Osteocyte (in vitro differentiated cells): ENCODE measurements at regions not wholly inside any gene's neighbourhood (a gene's known extent, or its start where the extent isn't known, plus 50 kb on each side); places are given as distances from the start of the nearest gene placed in this dataset.

ENCODE experiments used
- DNase-seq: peaks from one replicate; pipeline ENCODE4 v3.0.0; 2021; ENCODE audit warnings: mixed read lengths; ENCODE audit not compliant: unreplicated experiment; ENCODE audit errors: extremely low spot score
- H3K27ac Mint-ChIP-seq: one replicate; pipeline ENCODE4 v1.8.0; 2021; ENCODE audit warnings: mild to moderate bottlenecking, mixed read lengths; ENCODE audit not compliant: unreplicated experiment
- H3K27me3 Mint-ChIP-seq: one replicate; pipeline ENCODE4 v1.8.0; 2021; ENCODE audit warnings: mixed read lengths; ENCODE audit not compliant: unreplicated experiment
- H3K36me3 Mint-ChIP-seq: one replicate; pipeline ENCODE4 v1.8.0; 2021; ENCODE audit warnings: mixed read lengths; ENCODE audit not compliant: unreplicated experiment
- H3K4me1 Mint-ChIP-seq: one replicate; pipeline ENCODE4 v1.8.0; 2021; ENCODE audit warnings: mixed read lengths; ENCODE audit not compliant: unreplicated experiment
- H3K4me3 Mint-ChIP-seq: one replicate; pipeline ENCODE4 v1.8.0; 2021; ENCODE audit warnings: mild to moderate bottlenecking, moderate library complexity, mixed read lengths; ENCODE audit not compliant: unreplicated experiment
- H3K9me3 Mint-ChIP-seq: one replicate; pipeline ENCODE4 v1.8.0; 2021; ENCODE audit warnings: mixed read lengths; ENCODE audit not compliant: unreplicated experiment
- TF ChIP-seq, protein P1 (sequence below): fragments of 200-600 bp; sonication (generic); IDR thresholded peaks from 2 replicates; pipeline ENCODE4 v1.5.0; 2021; ENCODE audit warnings: antibody characterized with exemption, mild to moderate bottlenecking, moderate library complexity

DNA sequence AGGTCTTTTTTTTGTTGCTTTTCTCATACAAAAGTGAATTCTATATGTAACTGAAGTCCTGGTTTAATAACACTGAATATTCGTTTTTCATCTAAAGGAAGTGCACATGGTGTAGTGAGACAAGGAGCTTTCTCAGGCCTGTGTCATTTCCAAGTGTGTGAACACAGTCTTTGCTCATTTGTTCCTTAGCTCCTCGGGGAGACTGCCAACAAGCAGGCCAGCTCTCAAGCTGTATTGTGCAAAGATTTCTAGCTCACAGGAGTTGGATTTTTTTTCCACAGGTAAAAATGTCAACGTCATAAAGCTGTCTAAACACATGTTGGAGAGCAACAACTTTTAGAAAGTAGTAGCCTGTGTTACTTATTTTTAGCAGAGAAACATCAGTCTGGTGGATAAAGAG lies 87.8 kb upstream of the S1PR1 start:
- DNase-seq: no peak
- TF ChIP-seq, protein P1, sequence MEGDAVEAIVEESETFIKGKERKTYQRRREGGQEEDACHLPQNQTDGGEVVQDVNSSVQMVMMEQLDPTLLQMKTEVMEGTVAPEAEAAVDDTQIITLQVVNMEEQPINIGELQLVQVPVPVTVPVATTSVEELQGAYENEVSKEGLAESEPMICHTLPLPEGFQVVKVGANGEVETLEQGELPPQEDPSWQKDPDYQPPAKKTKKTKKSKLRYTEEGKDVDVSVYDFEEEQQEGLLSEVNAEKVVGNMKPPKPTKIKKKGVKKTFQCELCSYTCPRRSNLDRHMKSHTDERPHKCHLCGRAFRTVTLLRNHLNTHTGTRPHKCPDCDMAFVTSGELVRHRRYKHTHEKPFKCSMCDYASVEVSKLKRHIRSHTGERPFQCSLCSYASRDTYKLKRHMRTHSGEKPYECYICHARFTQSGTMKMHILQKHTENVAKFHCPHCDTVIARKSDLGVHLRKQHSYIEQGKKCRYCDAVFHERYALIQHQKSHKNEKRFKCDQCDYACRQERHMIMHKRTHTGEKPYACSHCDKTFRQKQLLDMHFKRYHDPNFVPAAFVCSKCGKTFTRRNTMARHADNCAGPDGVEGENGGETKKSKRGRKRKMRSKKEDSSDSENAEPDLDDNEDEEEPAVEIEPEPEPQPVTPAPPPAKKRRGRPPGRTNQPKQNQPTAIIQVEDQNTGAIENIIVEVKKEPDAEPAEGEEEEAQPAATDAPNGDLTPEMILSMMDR: no peak
- Mint-ChIP-seq H3K36me3 (no peaks in the 10 kb centered on the region), H3K27ac (no peak overlapping the region), H3K4me3 (no peak overlapping the region), H3K4me1 (no peaks in the 10 kb centered on the region), H3K27me3 (no peaks in the 10 kb centered on the region), H3K9me3 (no peaks in the 10 kb centered on the region)

DNA sequence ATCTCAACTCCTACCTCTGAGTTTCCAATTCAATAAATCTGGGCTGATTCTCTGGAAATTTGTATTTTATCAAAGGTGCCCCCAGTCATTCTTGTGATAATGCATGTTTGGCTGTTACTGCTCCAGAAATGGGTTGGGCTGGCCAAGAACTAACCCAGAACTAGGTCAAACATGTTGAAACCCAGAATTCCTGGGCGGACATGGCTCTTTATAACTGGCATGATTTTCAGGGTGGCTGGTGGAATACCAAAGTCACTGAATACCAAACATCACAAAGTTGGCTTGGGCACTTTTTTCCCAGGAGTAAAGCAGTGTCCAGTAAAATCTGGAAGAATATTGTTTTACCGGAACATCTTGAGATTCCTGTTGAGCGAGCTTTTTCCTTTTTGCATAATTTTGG lies 89.4 kb upstream of the S1PR1 start:
- no peak overlapping the region for H3K27ac Mint-ChIP-seq
- no peak for DNase-seq
- H3K27me3 Mint-ChIP-seq: no peaks in the 10 kb centered on the region
- TF ChIP-seq, protein P1: no peak
- no peak overlapping the region for H3K4me3 Mint-ChIP-seq
- no peaks in the 10 kb centered on the region for H3K36me3 Mint-ChIP-seq
- no peaks in the 10 kb centered on the region for H3K9me3 Mint-ChIP-seq
- no peaks in the 10 kb centered on the region for H3K4me1 Mint-ChIP-seq

DNA sequence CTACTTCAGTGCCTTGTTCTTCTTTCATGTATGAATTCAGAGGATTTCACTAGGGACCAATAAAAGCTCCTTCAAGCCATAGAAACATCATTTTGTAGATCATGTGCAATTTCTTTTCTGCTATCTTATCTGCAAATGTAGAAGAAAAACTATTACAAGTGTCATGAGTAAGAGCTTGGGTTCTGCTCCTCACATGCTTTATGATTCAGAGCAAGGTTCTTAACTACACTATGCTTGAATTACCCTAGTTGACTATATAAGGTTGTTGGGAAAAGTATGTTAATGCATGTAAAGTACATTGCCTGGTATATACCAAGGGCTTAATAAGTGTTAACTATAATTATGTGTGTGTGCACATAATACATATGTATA lies 91.4 kb upstream of the S1PR1 start:
- no peak for DNase-seq
- TF ChIP-seq, protein P1: no peak
- Mint-ChIP-seq H3K27ac (no peak overlapping the region), H3K36me3 (no peaks in the 10 kb centered on the region), H3K4me1 (no peaks in the 10 kb centered on the region), H3K9me3 (no peaks in the 10 kb centered on the region), H3K4me3 (no peak overlapping the region), H3K27me3 (peaks cover under 1% of the 10 kb centered on the region)

DNA sequence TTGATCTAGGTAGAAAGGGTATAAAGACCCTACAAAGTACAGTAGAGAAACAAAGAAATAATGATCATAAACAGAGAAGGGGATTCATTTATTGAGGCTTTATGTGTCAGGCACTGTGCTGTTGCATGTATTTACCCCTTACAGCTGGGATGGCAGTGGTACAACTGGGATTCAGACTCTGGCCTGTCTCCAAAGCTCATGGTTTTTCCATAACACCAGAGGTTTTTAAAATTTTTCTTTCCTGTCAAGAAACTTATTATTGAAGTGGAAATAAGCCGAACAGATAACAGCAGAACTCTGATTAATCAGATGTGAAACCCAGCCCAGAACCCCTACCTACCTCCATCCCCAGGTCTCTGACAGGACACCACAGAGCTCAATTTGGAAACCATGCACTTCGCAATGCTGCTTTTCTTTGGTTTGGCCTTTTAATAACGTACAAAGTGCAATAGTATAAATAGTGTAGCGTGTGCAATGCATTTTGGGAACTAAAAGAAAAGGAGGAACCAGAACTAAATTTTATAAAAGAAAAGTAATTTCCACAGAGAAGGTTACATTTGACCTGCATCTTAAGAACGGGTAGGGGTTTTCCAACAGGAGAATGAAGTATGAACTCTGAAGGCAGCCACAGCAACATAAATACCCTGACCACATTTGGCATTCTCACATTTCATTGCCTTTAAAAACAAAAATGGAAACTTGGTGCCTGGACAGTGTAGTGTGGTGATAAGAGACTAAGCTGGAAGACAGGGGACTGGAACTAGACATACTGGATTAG lies 92.0 kb upstream of the S1PR1 start:
- Mint-ChIP-seq H3K9me3 (no peaks in the 10 kb centered on the region), H3K27ac (no peak overlapping the region), H3K36me3 (no peaks in the 10 kb centered on the region), H3K27me3 (peaks cover 6% of the 10 kb centered on the region), H3K4me3 (no peak overlapping the region), H3K4me1 (no peaks in the 10 kb centered on the region)
- no peak for DNase-seq
- TF ChIP-seq, protein P1: no peak

DNA sequence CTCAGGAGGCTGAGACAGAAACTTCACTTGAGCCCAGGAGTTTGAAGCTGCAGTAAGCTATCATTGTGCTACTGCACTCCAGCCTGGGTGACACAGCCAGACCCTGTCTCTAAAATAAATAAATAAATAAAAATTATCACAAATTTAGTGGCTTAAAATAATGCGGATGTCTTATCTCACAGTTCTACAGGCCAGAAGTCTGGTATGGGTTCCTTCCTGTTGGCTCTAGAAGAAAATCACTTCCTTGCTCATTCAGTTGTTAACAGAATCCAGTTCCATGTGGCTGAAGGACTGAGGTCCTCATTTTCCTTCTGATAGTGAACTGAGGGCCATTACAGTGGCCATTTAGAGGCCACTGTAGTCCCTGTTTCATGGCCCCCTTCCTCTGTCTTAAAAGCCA lies 94.6 kb upstream of the S1PR1 start:
- TF ChIP-seq, protein P1: no peak
- H3K4me3 Mint-ChIP-seq: no peak overlapping the region
- no peak overlapping the region for H3K27ac Mint-ChIP-seq
- peaks cover 6% of the 10 kb centered on the region for H3K27me3 Mint-ChIP-seq
- no peaks in the 10 kb centered on the region for H3K9me3 Mint-ChIP-seq
- H3K36me3 Mint-ChIP-seq: no peaks in the 10 kb centered on the region
- H3K4me1 Mint-ChIP-seq: peaks cover 5% of the 10 kb centered on the region
- DNase-seq: no peak
